ENCODE measurements at regions not wholly inside any gene's neighbourhood (a gene's known extent, or its start where the extent isn't known, plus 50 kb on each side); places are given as distances from the start of the nearest gene placed in this dataset.

- Mint-ChIP-seq H3K27me3 (ENCODE audit: low read depth) (no peaks in the 10 kb centered on the region), H3K36me3 (ENCODE audit: low read depth) (no peaks in the 10 kb centered on the region), H3K4me3 (no peak overlapping the region), H3K9me3 (ENCODE audit: insufficient read depth) (no peaks in the 10 kb centered on the region), H3K27ac (no peak overlapping the region), H3K4me1 (ENCODE audit: low read depth) (no peaks in the 10 kb centered on the region)
- no peak for ATAC-seq
- ChIA-PET POLR2A (no interaction called here), CTCF (no interaction called here)
- no peak for DNase-seq
Observed at GRCh38 chr18:78528411-78529258, 451.0 kb upstream of the SALL3 start.

GRCh38 chr18:78531637-78532036, 448.0 kb upstream of the SALL3 start:
- Mint-ChIP-seq H3K4me1 (ENCODE audit: low read depth) (no peaks in the 10 kb centered on the region), H3K4me3 (no peak overlapping the region), H3K9me3 (ENCODE audit: insufficient read depth) (no peaks in the 10 kb centered on the region), H3K27me3 (ENCODE audit: low read depth) (no peaks in the 10 kb centered on the region), H3K27ac (no peak overlapping the region), H3K36me3 (ENCODE audit: low read depth) (no peaks in the 10 kb centered on the region)
- CTCF ChIA-PET: no interaction called here
- ATAC-seq (no peak), DNase-seq (no peak)
- POLR2A ChIA-PET: no interaction called here

GRCh38 chr18:78538669-78539440, 440.8 kb upstream of the SALL3 start:
- Mint-ChIP-seq H3K27me3 (ENCODE audit: low read depth) (no peaks in the 10 kb centered on the region), H3K4me1 (ENCODE audit: low read depth) (peaks cover 2% of the 10 kb centered on the region), H3K9me3 (ENCODE audit: insufficient read depth) (no peaks in the 10 kb centered on the region), H3K27ac (no peak overlapping the region), H3K4me3 (no peak overlapping the region), H3K36me3 (ENCODE audit: low read depth) (no peaks in the 10 kb centered on the region)
- POLR2A ChIA-PET: no interaction called here
- ATAC-seq: no peak
- DNase-seq: no peak
- CTCF ChIA-PET: no interaction called here

DNA sequence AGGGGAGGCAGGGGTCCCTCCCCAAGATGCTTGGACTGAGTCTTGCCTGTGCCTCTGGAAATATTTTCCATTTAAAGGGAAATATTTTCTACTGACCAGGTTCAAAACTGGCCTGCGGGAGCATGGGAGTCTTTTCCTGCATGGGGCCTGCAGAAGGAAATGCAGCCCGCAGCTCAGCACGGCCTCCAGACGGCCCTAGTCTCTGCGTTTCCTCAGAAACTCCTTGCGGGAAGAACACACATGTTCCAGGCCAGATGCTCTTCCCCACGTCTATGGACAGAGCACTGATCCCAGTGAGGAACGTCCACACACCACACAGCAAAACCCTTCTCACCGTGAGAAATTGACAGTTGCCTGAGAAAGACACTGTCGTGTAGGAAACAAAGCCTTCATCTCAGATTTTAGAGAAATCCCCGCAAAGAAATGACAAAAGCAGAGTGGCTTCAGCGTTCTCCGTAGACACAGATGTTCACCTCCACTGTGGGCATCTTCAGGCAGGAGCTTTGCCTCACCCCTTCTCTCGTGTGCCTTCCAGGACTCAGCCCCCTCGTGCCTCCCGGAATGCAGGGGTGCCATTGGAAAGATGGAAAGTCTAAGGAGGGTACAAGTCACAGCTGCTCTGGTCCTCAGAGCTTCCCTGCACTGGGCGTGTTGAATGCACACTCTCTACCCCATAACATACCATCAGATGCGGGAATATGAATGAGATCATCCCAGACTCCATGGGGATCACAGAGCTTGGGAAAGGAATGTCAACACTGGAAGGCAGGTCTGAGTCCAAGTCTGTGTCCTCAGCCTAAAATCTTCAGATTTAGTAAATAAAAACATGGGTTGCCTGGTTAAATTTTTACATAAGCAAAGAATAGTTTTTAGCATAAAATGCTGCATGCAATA, 438.7 kb upstream of the SALL3 start:
- no peak overlapping the region for H3K27ac Mint-ChIP-seq
- ATAC-seq: no peak
- ChIA-PET POLR2A (no interaction called here), CTCF (no interaction called here)
- no peaks in the 10 kb centered on the region for H3K9me3 Mint-ChIP-seq (ENCODE audit: insufficient read depth)
- no peak overlapping the region for H3K4me3 Mint-ChIP-seq
- DNase-seq: no peak
- H3K36me3 Mint-ChIP-seq (ENCODE audit: low read depth): no peaks in the 10 kb centered on the region
- H3K27me3 Mint-ChIP-seq (ENCODE audit: low read depth): no peaks in the 10 kb centered on the region
- H3K4me1 Mint-ChIP-seq (ENCODE audit: low read depth): peaks cover 2% of the 10 kb centered on the region

DNA sequence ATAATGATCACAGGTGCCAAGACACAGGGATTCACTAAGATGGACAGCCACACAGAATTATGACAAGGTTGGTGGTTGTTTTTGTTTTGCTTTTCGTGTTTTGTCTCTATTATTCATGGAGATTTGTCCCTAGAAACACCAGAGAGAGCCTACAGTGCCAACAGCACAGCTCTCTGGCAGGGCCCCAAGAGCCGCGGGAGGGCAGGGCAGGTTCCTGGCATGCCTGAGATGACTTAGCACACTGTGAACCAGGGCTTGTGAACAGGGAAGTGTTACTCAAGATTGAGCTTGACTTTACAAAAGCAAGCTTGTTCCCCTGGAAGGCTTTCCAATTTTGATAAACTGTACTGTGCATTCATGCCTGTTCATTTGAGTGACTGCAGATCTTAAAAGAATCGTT, 437.4 kb upstream of the SALL3 start:
- Mint-ChIP-seq H3K27ac (no peak overlapping the region), H3K4me1 (ENCODE audit: low read depth) (peaks cover 2% of the 10 kb centered on the region), H3K27me3 (ENCODE audit: low read depth) (no peaks in the 10 kb centered on the region), H3K4me3 (no peak overlapping the region), H3K9me3 (ENCODE audit: insufficient read depth) (no peaks in the 10 kb centered on the region), H3K36me3 (ENCODE audit: low read depth) (no peaks in the 10 kb centered on the region)
- DNase-seq: no peak
- ChIA-PET POLR2A (no interaction called here), CTCF (no interaction called here)
- no peak for ATAC-seq

DNA sequence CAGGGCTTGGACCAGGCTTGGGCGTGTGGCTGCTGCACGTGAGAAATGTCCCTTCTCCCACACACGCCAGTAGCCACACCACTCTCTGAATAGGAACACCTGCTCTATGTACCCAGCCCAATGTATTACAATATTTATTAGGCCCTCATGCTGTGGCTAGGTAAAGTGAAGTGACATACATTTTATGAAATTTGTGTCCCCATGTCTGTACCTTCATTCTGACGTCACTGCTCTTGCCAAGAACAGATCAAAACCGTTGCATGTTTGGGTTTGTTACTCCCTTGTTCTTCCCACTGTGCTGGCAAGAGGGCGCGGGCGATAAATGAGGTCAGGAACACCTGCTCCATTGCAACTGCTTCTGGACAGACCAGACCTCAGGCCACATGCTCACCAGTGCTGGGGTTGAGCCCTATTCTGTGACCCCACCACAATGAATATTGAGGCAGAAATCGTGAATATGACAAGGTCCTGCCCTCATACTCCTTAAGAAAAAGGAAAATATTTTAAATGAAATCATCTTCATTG, 436.4 kb upstream of the SALL3 start:
- CTCF ChIA-PET: no interaction called here
- no peak overlapping the region for H3K4me3 Mint-ChIP-seq

DNA sequence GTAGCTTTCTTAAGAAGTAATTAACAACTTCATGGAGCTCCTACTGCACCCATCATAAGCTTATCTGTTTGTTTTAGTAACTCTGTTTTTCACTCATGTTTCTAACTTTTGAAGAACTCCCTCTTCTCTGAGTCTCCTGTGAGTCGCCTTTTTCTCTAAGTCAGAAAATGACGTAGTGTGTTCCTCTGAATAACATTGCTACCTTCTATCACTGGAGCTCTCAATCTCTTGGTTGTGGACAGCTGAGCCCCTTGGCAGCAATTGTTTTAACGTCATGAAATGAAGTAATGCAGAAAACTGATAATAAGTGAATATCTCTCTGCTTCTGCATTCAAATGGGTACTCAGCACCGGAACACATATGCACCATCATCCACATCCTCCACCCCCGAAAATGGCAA, 433.3 kb upstream of the SALL3 start:
- ATAC-seq (no peak), DNase-seq (no peak)
- no peak overlapping the region for H3K4me3 Mint-ChIP-seq
- H3K9me3 Mint-ChIP-seq (ENCODE audit: insufficient read depth): no peaks in the 10 kb centered on the region
- CTCF ChIA-PET: no interaction called here
- H3K4me1 Mint-ChIP-seq (ENCODE audit: low read depth): no peaks in the 10 kb centered on the region
- no peaks in the 10 kb centered on the region for H3K27me3 Mint-ChIP-seq (ENCODE audit: low read depth)
- no peaks in the 10 kb centered on the region for H3K36me3 Mint-ChIP-seq (ENCODE audit: low read depth)
- no peak overlapping the region for H3K27ac Mint-ChIP-seq
- POLR2A ChIA-PET: no interaction called here

More for the DNA sequence above, 436.4 kb upstream of the SALL3 start:
- peaks cover 2% of the 10 kb centered on the region for H3K4me1 Mint-ChIP-seq (ENCODE audit: low read depth)
- ATAC-seq (no peak), DNase-seq (no peak)
- H3K9me3 Mint-ChIP-seq (ENCODE audit: insufficient read depth): no peaks in the 10 kb centered on the region
- no peaks in the 10 kb centered on the region for H3K36me3 Mint-ChIP-seq (ENCODE audit: low read depth)
- POLR2A ChIA-PET: no interaction called here
- no peak overlapping the region for H3K27ac Mint-ChIP-seq
- H3K27me3 Mint-ChIP-seq (ENCODE audit: low read depth): no peaks in the 10 kb centered on the region

GRCh38 chr18:78547817-78548216, 431.8 kb upstream of the SALL3 start:
- ChIA-PET POLR2A (no interaction called here), CTCF (no interaction called here)
- Mint-ChIP-seq H3K36me3 (ENCODE audit: low read depth) (no peaks in the 10 kb centered on the region), H3K27ac (no peak overlapping the region), H3K4me1 (ENCODE audit: low read depth) (no peaks in the 10 kb centered on the region), H3K27me3 (ENCODE audit: low read depth) (no peaks in the 10 kb centered on the region), H3K4me3 (no peak overlapping the region), H3K9me3 (ENCODE audit: insufficient read depth) (no peaks in the 10 kb centered on the region)
- ATAC-seq (no peak), DNase-seq (no peak)

GRCh38 chr18:78548261-78549058, 431.2 kb upstream of the SALL3 start:
- no peak overlapping the region for H3K4me3 Mint-ChIP-seq
- H3K27ac Mint-ChIP-seq: no peak overlapping the region
- H3K4me1 Mint-ChIP-seq (ENCODE audit: low read depth): no peaks in the 10 kb centered on the region
- ATAC-seq: no peak
- H3K27me3 Mint-ChIP-seq (ENCODE audit: low read depth): no peaks in the 10 kb centered on the region
- H3K9me3 Mint-ChIP-seq (ENCODE audit: insufficient read depth): no peaks in the 10 kb centered on the region
- no peaks in the 10 kb centered on the region for H3K36me3 Mint-ChIP-seq (ENCODE audit: low read depth)
- DNase-seq: no peak
- ChIA-PET CTCF (no interaction called here), POLR2A (no interaction called here)

GRCh38 chr18:78549971-78550370, 429.6 kb upstream of the SALL3 start:
- no peak for DNase-seq
- ATAC-seq: no peak
- POLR2A ChIA-PET: no interaction called here
- CTCF ChIA-PET: no interaction called here
- Mint-ChIP-seq H3K36me3 (ENCODE audit: low read depth) (no peaks in the 10 kb centered on the region), H3K4me1 (ENCODE audit: low read depth) (no peaks in the 10 kb centered on the region), H3K27me3 (ENCODE audit: low read depth) (no peaks in the 10 kb centered on the region), H3K27ac (no peak overlapping the region), H3K4me3 (no peak overlapping the region), H3K9me3 (ENCODE audit: insufficient read depth) (no peaks in the 10 kb centered on the region)

GRCh38 chr18:78554944-78555608, 424.5 kb upstream of the SALL3 start:
- DNase-seq: no peak
- Mint-ChIP-seq H3K9me3 (ENCODE audit: insufficient read depth) (no peaks in the 10 kb centered on the region), H3K4me1 (ENCODE audit: low read depth) (no peaks in the 10 kb centered on the region), H3K4me3 (no peak overlapping the region), H3K27me3 (ENCODE audit: low read depth) (no peaks in the 10 kb centered on the region), H3K27ac (no peak overlapping the region), H3K36me3 (ENCODE audit: low read depth) (no peaks in the 10 kb centered on the region)
- no peak for ATAC-seq
- ChIA-PET CTCF (no interaction called here), POLR2A (no interaction called here)

Data from activated CD8-positive, alpha-beta T cell treated with anti-CD3 and anti-CD28 coated beads, Interleukin-2, amount 10 ng/mL, durations not matched to agents 7 days and 5 days (primary cell).